HG03442 (cell line): ENCODE measurements at regions not wholly inside any gene's neighbourhood (a gene's known extent, or its start where the extent isn't known, plus 50 kb on each side); places are given as distances from the start of the nearest gene placed in this dataset.
"Not testable (repeated sequence)": the region's sequence is repeated elsewhere in the genome, so short reads cannot be mapped to it uniquely, and the experiment has no call there.

Experiments used
- ATAC-seq: cut with Tn5 transposase; IDR thresholded peaks from one replicate; pipeline ENCODE4 v1.9.1; 2021; ENCODE audit warnings: mild to moderate bottlenecking, moderate library complexity; ENCODE audit not compliant: unreplicated experiment

- ATAC-seq = no peak
Observed at GRCh38 chr6:6474170-6474920, 114.2 kb upstream of the LY86 start.

DNA sequence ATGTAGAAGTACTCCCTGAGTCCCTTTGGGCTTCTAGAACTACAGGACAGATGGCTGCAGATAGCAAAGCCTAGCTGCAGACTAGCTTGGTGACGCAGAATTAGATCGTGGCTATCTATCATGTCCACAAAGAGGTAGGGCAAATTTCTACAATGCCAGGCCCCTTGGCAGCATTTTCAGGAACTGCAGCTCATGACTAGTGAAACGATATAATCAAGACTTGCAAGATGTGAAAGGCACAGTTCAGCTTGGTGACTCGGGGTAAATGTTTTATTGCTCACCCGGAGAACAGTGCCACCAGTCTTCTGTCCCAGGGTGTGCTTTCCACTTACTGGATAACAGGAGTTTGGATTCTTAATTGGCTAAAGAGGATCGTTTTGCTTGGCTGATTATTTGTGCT lies 108.7 kb upstream of the LY86 start:
- ATAC-seq = no peak

GRCh38 chr6:6482256-6482655 lies 106.3 kb upstream of the LY86 start:
- ATAC-seq = no peak

- no peak for ATAC-seq
Observed at GRCh38 chr6:6483168-6483567, 105.4 kb upstream of the LY86 start.

DNA sequence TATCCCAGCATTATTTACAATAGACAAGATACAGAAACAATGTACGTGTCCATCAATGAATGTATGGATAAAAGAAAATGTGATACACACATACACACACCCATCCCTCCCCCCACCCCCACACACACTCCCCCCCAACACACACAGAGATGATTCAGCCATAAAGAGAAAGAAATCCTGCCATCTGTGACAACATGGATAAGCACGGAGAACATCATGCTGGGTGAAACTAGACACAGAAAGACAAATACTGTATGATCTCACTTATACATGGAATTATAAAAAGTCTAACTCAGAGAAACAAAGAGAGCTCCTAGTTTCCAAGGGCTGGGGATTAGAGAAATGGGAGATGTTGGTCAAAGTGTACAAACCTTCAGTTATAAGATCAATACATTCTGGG lies 104.8 kb upstream of the LY86 start:
- no peak for ATAC-seq

DNA sequence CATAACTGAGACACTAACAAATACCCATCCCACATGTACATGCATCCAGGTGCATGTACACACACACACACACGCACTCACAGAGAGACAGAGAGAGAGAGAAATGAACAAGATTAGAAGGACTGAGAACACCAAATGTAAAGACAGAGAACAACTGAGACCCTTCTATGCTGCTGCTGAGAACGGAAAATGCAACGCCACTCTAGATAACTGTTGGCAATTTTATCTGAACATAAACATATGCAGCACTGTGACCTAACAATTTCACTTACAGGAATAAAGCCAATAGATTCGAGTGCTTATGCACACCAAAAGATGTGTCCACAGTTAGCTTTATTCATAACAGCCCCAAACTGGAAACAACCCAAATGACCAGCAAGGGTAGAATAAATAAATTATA lies 103.8 kb upstream of the LY86 start:
- ATAC-seq = no peak

- no peak for ATAC-seq
Observed at GRCh38 chr6:6486595-6486994, 101.9 kb upstream of the LY86 start.

- ATAC-seq = no peak
Observed at GRCh38 chr6:6491761-6492160, 96.8 kb upstream of the LY86 start.

- no peak for ATAC-seq
Observed at GRCh38 chr6:6492675-6493074, 95.8 kb upstream of the LY86 start.

DNA sequence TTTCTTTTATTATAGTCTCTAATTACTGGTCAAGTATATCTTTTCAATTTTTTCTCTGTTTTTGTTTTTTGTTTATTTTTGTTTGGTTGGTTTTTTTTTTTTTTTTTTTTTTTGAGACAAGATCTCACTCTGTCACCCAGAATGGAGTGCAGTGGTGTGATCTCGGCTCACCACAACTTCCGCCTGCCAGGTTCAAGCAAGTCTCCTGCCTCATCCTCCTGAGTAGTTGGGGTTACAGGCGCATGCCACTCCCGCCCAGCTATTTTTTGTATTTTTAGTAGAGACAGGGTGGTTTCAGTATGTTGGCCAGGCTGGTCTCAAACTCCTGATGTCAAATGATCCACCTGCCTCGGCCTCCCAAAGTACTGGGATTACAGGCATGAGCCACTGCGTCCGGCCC lies 94.4 kb upstream of the LY86 start:
- ATAC-seq = not testable (repeated sequence)

DNA sequence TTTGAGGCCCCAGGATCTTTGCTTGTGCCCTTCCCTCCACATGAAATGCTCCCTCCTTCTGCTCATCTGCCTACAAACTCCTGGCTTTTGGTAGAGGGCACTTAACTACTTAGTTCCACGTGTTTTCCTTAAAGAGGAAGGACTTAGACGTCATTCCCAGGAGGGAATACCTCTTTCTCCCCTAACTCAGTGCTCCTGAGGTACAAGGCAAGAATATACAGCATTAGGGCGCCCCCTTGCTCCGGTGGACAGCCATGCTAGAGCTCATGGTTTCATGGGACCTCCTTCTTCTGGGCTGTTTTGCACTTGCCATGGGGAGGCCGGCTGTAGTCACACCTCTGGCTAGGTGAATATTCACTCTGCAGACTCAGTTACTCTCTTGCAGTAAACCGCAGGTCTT lies 93.8 kb upstream of the LY86 start:
- ATAC-seq = no peak

- ATAC-seq = no peak
Observed at GRCh38 chr6:6495851-6496250, 92.7 kb upstream of the LY86 start.

DNA sequence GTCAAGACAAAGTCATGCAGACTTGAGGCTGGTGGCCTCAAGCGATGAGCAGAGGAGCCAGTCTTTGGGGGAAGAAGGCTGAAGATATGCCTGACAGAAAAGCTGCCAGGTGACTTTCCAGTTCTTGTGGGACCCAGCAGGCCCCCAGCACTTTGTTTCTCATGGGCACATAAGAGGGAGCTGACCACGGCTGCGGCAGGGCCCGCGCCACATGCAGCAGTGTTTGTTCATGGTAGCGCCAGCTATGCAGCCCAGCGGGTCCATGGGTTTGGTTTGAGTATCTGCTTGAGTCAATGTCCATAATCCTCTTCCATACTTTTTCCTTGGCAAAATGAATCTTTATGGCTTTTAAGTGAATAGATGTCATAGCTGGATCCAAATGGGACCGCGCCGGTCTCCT lies 91.0 kb upstream of the LY86 start:
- ATAC-seq = no peak

- ATAC-seq = no peak
Observed at GRCh38 chr6:6497976-6498375, 90.5 kb upstream of the LY86 start.

DNA sequence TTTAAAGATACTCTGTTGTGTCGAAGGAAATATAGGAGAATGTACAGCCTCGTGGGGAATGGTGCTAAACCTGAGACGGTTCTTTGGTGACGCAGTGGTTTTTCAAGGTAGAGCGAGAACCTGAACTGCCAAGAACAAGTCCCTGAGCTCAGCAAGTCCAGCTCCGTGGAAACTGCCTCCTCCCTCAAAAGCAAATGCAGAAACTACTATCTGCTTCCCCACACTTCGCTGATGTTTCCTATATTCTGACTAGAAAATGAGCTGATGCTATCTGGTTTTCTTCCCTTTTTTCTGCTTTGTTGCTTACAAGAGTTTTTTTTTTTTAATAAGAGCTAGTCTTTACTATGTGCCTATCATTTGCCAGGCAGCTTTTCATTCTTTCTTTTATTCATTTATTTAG lies 85.3 kb upstream of the LY86 start:
- no peak for ATAC-seq

DNA sequence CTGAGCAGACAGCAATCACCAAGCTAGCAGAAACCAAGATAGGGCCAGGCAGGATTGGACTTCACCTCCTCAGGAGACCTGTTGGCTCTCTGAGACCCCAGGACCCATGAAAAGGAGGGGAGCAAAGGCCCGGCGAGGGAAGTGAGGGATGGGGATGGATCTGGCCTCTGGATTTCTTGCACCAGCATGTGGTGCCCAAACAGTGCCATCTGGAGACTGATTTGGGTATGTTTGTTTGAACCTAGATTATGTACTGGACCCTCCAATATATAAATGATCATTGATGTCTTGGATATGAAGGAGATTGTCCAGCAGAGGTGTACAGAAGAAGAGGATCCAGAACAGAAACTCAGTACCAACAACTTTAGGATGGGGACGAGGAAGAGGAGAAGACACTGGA lies 83.4 kb upstream of the LY86 start:
- ATAC-seq = no peak

DNA sequence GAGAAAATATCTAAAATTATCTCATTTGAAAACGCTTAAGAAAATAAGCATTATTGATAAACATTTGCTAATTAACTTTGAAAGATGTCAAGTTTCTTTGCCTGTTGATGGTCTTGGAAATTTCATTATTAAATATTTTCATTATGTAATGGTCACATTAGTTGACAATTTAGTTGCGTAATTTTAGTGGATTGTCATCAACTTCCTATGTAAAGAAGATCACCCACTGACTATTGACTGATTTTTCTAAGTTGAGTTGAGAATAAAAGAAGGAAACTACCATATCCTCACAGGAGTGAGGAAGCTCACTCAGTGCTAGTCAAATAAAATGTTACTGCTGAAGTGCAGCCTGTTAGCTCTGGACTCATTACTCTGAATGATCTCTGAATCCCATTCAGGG lies 79.9 kb upstream of the LY86 start:
- no peak for ATAC-seq

GRCh38 chr6:6509284-6509683 lies 79.2 kb upstream of the LY86 start:
- ATAC-seq = no peak

- ATAC-seq = no peak
Observed at GRCh38 chr6:6512711-6513110, 75.8 kb upstream of the LY86 start.

- ATAC-seq = peak; percentile 87
Observed at GRCh38 chr6:6515691-6516607, 72.6 kb upstream of the LY86 start.

GRCh38 chr6:6516666-6517458 lies 71.7 kb upstream of the LY86 start:
- no peak for ATAC-seq
